Body of pancreas (tissue), 4 donors: ENCODE measurements at regions not wholly inside any gene's neighbourhood (a gene's known extent, or its start where the extent isn't known, plus 50 kb on each side); places are given as distances from the start of the nearest gene placed in this dataset.

Experiments
- CTCF ChIP-seq, 7 experiments: fragments of 450-650 bp in 4 of 7; fragments of 200-600 bp in 3 of 7; sonication (generic) in 3 of 7; IDR thresholded peaks; one replicate each; pipeline ENCODE4 v1.5.1; 2016 to 2019; ENCODE audit warnings: antibody characterized with exemption in 7 of 7
- POLR2A ChIP-seq, 3 donors: fragments of 450-650 bp; IDR thresholded peaks; one replicate each; pipeline ENCODE4 v1.6.1; 2016; ENCODE audit warnings: antibody characterized with exemption in 3 of 3, mild to moderate bottlenecking in 2 of 3

- TF ChIP-seq CTCF (IDR thresholded peaks at IDR 0.05), result no peak
- TF ChIP-seq POLR2A (IDR thresholded peaks at IDR 0.05), result no peak
These were observed 198.2 kb upstream of the FOXK1 start for GRCh38 chr7:4483851-4484250.
